ENCODE measurements at regions not wholly inside any gene's neighbourhood (a gene's known extent, or its start where the extent isn't known, plus 50 kb on each side); places are given as distances from the start of the nearest gene placed in this dataset.

GRCh38 chr4:136097676-136098075, 1434.6 kb downstream of the PCDH18 start:
- DNase-seq (ENCODE audit: low spot score), result no peak

GRCh38 chr4:136088211-136088867, 1444.0 kb downstream of the PCDH18 start:
- DNase-seq (ENCODE audit: low spot score), result no peak

- no peak for DNase-seq (ENCODE audit: low spot score)
These were observed 1453.3 kb downstream of the PCDH18 start for GRCh38 chr4:136078976-136079375.

- DNase-seq (ENCODE audit: low spot score), result no peak
These were observed 1475.5 kb downstream of the PCDH18 start for GRCh38 chr4:136056748-136057147.

GRCh38 chr4:136055360-136055759, 1476.9 kb downstream of the PCDH18 start:
- no peak for DNase-seq (ENCODE audit: low spot score)

- no peak for DNase-seq (ENCODE audit: low spot score)
These were observed 1495.5 kb downstream of the PCDH18 start for GRCh38 chr4:136036744-136037143.

GRCh38 chr4:136032391-136032790, 1499.9 kb downstream of the PCDH18 start:
- no peak for DNase-seq (ENCODE audit: low spot score)

GRCh38 chr4:136025540-136025939, 1506.8 kb downstream of the PCDH18 start:
- no peak for DNase-seq (ENCODE audit: low spot score)

GRCh38 chr4:136017556-136017955, 1514.7 kb downstream of the PCDH18 start:
- DNase-seq (ENCODE audit: low spot score), result no peak

- no peak for DNase-seq (ENCODE audit: low spot score)
These were observed 1520.1 kb downstream of the PCDH18 start for GRCh38 chr4:136012220-136012619.

GRCh38 chr4:136009258-136009832, 1522.9 kb downstream of the PCDH18 start:
- no peak for DNase-seq (ENCODE audit: low spot score)

GRCh38 chr4:136007991-136008390, 1524.3 kb downstream of the PCDH18 start:
- DNase-seq (ENCODE audit: low spot score), result no peak

- no peak for DNase-seq (ENCODE audit: low spot score)
These were observed 1530.0 kb downstream of the PCDH18 start for GRCh38 chr4:136002316-136002715.

GRCh38 chr4:136001791-136002190, 1530.5 kb downstream of the PCDH18 start:
- no peak for DNase-seq (ENCODE audit: low spot score)

GRCh38 chr4:136000246-136000645, 1532.0 kb downstream of the PCDH18 start:
- DNase-seq (ENCODE audit: low spot score), result no peak

- DNase-seq (ENCODE audit: low spot score), result no peak
These were observed 1537.9 kb downstream of the PCDH18 start for GRCh38 chr4:135994360-135994759.

GRCh38 chr4:135976860-135977259, 1555.4 kb downstream of the PCDH18 start:
- DNase-seq (ENCODE audit: low spot score), result no peak

GRCh38 chr4:135966936-135967335, 1565.4 kb downstream of the PCDH18 start:
- DNase-seq (ENCODE audit: low spot score), result no peak

- no peak for DNase-seq (ENCODE audit: low spot score)
These were observed 1569.3 kb downstream of the PCDH18 start for GRCh38 chr4:135963009-135963408.

GRCh38 chr4:135949931-135950330, 1582.4 kb downstream of the PCDH18 start:
- DNase-seq (ENCODE audit: low spot score), result no peak

- DNase-seq (ENCODE audit: low spot score), result no peak
These were observed 1583.5 kb downstream of the PCDH18 start for GRCh38 chr4:135948797-135949196.

- DNase-seq (ENCODE audit: low spot score), result no peak
These were observed 1590.6 kb downstream of the PCDH18 start for GRCh38 chr4:135941671-135942070.

- peak; percentile 3 for DNase-seq (ENCODE audit: low spot score)
These were observed 1598.3 kb downstream of the PCDH18 start for GRCh38 chr4:135934026-135934425.

GRCh38 chr4:135927651-135928050, 1604.6 kb downstream of the PCDH18 start:
- DNase-seq (ENCODE audit: low spot score), result no peak

All from Ammon's horn (tissue), 1 donor.